ENCODE measurements at regions not wholly inside any gene's neighbourhood (a gene's known extent, or its start where the extent isn't known, plus 50 kb on each side); places are given as distances from the start of the nearest gene placed in this dataset.

DNA sequence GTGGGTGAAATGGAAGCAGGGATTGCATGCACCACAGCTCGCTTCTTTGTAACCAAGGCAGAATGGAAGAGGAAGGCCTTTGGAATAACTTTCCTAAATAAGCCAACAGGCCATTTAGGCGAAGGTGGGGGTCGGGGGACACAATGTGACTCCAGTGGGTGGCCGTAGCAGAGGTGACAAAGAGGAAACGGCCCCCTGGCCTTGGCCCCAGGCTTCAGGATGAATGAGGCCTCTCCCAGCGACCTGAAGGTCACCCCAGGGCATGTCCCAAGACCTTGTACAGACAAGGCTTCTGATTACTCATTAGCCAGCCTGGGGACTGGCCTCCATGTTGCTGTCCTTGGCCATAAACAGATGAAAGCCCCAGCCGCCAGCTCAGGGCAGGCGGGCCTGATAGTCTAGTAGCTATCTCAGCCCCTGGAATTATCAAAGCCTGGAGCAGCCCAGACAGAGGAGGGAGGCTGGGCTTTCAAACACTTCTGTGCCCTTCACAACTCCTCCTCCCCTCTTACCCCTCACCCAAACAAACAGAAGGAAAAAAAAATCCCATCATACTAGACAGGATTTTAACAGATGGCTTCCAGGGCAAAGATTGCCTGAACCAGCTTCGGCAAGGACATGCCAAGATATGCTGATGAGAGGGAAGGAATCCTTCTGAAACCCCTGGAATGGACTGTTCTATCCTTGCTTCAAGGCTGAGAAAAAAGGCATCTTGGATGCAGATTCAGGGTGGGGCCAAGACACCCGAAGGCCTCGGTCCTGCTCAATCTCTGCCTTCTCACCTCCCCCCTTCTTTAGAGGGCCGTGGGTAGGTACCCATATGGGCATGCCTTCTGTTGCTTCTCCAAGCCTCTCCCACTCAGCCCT lies 142.3 kb upstream of the PARP11 start:
- in situ Hi-C loops (cut with HindIII; ENCODE audit: low sequenced_read_pairs) = no loop called here
- DNase-seq (ENCODE audit: low spot score) = no peak

DNA sequence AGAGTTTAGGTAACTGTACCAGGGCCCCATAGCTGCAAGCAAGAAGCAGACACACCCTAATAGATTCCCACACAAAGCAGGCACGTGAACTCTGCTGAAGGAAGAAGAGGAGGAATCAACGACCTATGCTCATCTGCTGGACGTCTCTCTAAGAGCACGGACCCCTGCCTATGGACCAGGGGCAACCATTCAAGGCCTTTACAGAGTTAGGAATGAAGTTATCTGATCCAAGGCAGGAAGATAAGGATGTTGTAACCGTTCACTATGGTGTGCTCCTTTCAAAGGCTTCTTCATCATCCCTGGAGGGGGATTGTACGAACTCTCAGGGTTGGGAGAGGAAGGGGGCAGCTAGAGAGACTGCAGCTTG lies 141.6 kb upstream of the PARP11 start:
- in situ Hi-C loops (cut with HindIII; ENCODE audit: low sequenced_read_pairs) = no loop called here
- DNase-seq (ENCODE audit: low spot score) = no peak

DNA sequence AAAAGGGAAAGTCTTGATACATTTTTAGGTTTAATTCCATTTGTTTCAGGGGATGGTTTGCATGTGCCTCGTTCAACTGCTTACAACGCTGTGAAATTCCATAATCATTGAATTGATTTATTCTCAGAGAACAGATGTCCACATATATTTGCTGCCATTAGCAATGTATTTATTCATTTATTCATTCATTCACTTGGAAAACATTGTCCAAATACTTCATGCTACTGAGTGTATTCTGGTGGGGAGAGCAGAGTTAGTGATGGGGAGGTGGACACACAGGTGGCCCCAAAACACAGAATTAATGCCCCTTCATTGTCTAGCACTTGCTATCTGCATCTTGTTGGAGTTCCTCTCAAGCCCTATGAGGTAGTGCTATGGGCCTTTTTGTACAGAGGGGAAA lies 141.2 kb upstream of the PARP11 start:
- in situ Hi-C loops (cut with HindIII; ENCODE audit: low sequenced_read_pairs) = no loop called here
- DNase-seq (ENCODE audit: low spot score) = no peak

DNA sequence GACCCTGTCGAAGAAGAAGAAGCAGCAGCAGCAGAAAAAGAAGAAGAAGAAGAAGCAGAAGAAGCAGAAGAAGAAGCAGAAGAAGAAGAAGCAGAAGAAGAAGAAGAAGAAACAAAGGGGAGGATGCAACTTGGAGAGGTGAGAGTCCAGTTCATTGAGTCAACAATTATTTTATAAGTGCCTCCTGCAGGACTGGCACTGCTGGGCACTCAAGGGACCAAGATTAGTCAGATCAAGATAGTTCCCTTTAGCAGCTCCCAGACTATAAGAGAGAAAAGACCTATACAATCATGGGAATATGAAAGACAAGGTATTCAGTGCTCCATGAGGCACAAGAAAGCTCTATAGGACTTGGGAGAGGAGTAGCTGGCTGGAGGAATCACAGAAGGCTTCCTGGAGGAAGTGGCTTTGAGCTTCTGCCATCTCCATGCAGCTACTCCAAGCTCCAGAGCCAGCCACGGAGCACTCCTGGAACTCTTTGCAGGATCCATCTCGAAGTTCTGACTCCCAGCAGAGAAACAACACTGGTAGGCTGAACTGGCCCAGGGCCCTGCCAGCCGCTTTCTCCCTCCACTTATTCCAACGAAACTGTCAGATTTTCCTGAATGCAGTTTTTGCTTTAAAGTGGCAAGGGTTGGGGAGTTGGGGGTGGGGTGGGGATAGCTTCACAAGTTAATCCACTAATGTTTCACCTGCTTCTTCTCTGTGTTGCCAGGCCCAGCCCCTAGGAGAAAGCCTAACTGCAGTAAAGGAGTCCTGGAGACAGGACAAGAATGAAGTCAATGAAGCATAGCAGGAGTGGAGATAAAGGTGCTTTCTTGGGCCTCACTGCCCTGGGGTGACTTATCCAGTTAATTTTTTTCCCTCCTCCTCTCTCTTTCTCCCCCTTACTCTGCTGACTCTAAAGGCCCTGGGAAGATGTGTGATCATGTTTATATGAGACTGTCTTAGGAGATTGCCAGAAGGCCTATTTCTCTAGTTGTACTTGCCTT lies 140.1 kb upstream of the PARP11 start:
- no peak for DNase-seq (ENCODE audit: low spot score)
- in situ Hi-C loops (cut with HindIII; ENCODE audit: low sequenced_read_pairs) = no loop called here

DNA sequence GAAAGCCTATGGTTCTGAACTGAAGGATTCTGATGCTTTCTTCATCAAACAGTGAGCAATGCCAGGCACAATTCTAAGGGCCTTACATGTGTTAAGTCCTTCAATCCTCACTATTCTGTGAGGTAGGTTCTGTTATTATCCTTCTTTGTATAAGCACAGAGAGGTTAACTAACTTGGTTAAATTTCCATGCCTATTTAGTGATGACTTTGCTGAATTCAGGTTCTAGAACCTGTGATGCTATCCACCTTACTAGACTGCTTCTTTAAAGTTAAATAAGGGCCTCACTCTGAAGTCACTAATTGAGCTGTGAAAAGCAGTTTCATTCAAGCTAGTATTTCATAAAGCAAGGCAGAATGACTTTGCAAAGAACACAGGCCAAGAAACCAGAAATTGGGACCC lies 138.9 kb upstream of the PARP11 start:
- in situ Hi-C loops (cut with HindIII; ENCODE audit: low sequenced_read_pairs) = no loop called here
- no peak for DNase-seq (ENCODE audit: low spot score)

DNA sequence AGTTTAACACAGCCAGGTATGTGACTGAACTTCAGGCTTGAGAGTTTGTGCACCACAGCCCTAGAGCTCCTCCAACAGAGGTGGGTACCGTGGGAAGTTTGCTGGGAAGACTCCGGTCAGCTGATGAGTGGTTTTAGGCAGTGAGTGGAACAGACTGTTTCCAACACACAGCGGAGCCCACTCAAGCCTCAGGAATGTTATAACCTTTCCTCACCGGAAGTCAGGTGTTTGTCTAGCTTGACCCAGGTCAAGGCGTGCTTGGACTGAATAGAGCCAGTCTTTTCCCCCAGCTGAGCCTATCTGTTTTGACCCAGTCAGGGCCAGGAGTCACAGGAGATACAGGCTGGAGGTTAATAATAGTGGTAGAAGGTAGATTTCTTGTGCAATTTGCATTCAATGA lies 138.4 kb upstream of the PARP11 start:
- DNase-seq (ENCODE audit: low spot score) = no peak
- in situ Hi-C loops (cut with HindIII; ENCODE audit: low sequenced_read_pairs) = no loop called here

DNA sequence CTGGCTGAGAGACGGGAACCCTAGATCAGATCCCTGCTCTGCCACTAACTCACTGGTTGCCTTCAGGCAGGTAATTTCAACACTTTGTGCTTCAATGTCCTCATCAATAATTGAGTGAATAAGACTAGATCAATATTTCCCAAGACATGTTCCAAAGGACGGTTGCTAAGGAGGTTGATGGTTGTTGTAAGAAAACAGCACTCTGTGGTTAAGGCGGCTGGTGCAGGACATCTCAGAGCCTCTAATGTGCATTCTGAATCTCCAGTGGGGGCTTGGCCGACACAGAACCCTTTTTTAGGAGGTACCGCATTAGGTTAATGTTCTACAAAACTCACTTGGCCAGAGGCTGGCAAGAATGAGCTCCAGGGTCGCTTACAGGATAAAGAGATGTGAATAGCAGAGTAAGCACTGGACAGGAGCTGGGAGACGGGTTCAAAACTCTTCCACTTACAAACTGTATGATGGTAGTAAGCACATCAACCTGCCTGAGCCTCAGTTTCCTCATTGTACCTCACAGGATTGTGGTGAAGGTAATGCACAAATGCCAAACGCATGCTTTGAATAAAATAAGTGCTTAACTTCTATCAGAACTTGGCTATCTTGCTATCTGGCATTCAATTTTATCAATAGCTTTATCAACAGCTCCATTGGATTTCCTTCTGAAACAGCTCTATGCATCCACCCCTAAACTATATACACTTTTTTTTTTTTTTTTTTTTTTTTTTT lies 136.9 kb upstream of the PARP11 start:
- no peak for DNase-seq (ENCODE audit: low spot score)
- in situ Hi-C loops (cut with HindIII; ENCODE audit: low sequenced_read_pairs) = no loop called here

DNA sequence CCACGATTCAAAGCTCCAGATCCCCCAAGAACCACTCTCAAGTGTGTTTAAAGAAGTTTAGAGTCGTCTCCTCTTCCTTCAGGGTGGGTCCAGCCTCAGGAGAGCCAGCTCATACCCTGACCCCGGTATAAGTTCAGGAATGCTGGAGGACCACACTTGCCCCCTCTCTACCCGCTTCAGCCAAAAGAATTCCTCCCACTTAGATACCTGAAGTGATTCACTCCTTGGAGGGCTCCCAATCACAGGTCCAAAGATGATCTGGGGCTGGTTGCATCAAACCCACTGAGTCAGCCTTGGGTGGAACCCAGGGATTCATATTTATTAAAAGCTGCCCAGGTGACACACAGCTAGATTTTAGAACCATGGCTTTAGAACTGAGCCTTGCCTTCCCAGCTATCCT lies 133.5 kb upstream of the PARP11 start:
- in situ Hi-C loops (cut with HindIII; ENCODE audit: low sequenced_read_pairs) = no loop called here
- no peak for DNase-seq (ENCODE audit: low spot score)

DNA sequence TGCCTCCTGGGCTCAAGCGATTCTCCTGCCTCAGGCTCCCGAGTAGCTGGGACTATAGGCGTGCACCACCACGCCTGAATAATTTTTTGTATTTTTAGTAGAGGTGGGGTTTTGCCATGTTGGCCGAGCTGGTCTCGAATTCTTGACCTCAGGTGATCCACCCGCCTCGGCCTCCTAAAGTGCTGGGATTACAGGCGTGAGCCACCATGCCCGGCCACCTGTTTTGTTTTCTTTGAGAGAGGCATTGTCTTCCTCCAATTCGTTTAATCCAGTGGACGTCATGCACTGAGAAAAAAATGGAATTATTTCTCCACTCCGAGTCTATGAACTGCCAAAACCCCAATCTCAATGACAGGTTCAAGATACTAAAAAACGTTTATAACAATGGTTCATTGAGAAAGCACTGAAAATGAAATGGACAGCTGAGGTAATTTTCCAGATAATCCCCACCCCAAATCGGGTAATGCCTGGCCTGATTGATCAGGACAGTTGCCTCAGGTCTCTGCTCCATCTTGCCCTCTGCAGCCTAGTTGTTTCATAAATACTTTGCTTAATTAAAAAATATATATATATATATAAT lies 132.7 kb upstream of the PARP11 start:
- in situ Hi-C loops (cut with HindIII; ENCODE audit: low sequenced_read_pairs) = no loop called here
- no peak for DNase-seq (ENCODE audit: low spot score)

DNA sequence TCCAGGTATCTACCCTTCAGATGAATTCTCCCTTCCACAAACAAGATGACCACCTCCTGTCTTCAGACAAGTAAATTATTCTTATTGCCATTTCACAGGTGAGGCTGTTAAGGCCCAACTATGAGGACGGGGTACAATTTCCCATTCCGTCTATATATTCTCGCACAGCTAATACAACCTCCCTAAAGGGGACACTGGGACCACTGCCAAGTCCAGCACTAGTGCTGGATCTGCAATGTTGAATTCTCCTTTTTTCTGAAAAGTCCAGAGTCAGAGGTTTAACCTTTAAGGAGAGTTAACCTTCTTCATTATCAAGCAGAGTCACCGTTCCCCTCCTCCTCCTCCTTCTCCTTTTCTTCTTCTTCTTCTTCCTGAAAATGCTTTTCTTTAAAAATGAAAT lies 130.4 kb upstream of the PARP11 start:
- in situ Hi-C loops (cut with HindIII; ENCODE audit: low sequenced_read_pairs) = no loop called here
- DNase-seq (ENCODE audit: low spot score) = no peak

DNA sequence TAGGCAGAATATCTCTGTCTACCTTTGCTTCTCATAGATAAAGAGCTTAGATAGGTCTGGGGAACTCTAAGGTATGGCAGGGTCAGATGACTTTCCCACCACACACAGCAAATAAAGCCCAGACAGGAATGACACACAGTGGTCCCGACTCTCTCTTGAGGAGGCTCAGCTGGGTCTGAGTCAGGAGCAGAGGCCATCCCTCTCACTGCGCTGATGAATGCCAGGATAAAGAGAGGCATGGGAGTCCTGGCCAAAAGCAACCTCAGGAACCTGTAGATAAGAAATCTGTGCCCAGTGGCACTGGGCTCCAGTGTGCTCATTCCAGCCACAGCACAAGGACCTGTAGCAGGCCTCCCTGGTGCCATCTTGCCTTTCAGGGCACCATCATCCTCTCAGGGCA lies 129.4 kb upstream of the PARP11 start:
- in situ Hi-C loops (cut with HindIII; ENCODE audit: low sequenced_read_pairs) = no loop called here
- no peak for DNase-seq (ENCODE audit: low spot score)

DNA sequence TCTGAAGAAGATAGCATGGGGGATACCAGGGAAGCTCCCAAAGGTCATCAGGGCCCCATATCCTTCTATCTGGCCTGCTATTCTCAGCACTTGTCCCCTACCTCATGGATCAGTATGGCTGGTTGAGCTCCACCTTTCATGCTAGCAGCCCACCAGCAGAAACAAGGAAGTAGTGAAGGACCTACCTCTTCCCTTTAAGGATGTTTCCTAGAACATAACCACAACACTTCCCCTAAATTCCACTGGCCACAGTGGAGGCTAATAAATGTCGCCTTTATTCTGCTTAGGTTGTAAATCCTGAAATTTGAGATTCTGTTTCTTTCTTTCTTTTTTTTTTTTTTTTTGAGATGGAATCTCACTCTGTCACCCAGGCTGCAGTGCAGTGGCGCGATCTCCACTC lies 128.6 kb upstream of the PARP11 start:
- in situ Hi-C loops (cut with HindIII; ENCODE audit: low sequenced_read_pairs) = no loop called here
- no peak for DNase-seq (ENCODE audit: low spot score)

GRCh38 chr12:4001031-4001430 lies 127.8 kb upstream of the PARP11 start:
- in situ Hi-C loops (cut with HindIII; ENCODE audit: low sequenced_read_pairs) = no loop called here
- no peak for DNase-seq (ENCODE audit: low spot score)

DNA sequence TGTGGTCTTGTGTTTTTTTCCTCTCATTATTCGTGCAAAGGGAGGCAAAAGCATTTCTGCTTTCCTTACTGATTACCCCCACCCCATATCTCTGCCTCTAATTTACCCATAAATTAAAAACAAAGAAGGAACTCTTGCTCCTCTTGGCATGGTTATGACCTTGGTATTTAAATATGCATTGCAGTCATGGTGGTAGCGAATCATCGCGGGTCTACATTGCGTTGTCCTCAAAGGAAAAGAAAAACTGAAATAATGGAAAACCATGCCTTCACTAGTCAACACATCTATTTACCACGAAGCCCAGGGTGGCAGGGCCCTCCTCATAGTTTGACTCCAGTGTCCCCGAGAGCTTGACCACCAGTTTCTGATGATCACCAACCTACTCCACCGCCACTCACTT lies 126.7 kb upstream of the PARP11 start:
- DNase-seq (ENCODE audit: low spot score) = no peak
- in situ Hi-C loops (cut with HindIII; ENCODE audit: low sequenced_read_pairs) = no loop called here

GRCh38 chr12:3998968-3999792 lies 126.0 kb upstream of the PARP11 start:
- no peak for DNase-seq (ENCODE audit: low spot score)
- in situ Hi-C loops (cut with HindIII; ENCODE audit: low sequenced_read_pairs) = no loop called here

- in situ Hi-C loops (cut with HindIII; ENCODE audit: low sequenced_read_pairs) = no loop called here
These were observed 125.2 kb upstream of the PARP11 start for GRCh38 chr12:3998397-3998796.

DNA sequence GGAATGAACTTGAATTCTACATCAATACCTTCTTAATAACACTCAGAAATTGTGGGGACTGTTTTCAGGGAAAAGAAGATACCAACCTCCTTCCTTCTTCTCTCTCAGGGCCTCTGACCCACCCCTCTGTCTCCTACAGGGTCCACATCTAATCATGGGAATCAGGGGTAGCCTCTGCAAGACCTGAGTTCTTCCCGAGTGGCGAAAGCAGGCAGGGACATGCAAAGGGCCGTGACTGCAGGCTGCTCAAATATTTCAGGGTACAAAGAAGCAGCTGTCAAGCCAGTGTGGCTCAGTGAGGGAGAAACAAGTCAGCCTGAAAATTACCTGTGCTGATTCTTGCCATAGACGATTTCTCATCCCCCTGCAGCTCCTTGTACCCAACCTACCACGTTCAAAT lies 123.1 kb upstream of the PARP11 start:
- DNase-seq (ENCODE audit: low spot score) = no peak
- in situ Hi-C loops (cut with HindIII; ENCODE audit: low sequenced_read_pairs) = no loop called here

More at GRCh38 chr12:3998397-3998796, 125.2 kb upstream of the PARP11 start:
- no peak for DNase-seq (ENCODE audit: low spot score)

- in situ Hi-C loops (cut with HindIII; ENCODE audit: low sequenced_read_pairs) = no loop called here
These were observed 122.1 kb upstream of the PARP11 start for GRCh38 chr12:3995306-3995705.

DNA sequence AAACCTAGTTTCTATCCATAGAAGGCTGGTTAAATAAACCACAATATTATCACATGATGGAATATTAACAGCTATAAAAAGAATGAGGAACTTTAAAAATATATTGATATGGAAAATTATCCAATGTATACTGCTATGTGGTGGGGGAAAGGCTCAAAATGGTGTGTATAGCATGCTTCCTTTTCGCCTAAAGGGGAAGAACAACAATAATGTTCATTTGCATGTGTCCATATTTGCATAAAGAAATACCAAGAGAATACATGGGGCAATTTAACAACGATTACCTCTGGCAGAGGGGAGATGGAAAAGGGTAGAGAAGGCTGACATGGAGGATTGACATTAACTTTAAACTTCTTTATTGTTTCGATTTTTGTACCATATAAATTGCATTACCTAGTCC lies 121.3 kb upstream of the PARP11 start:
- no peak for DNase-seq (ENCODE audit: low spot score)
- in situ Hi-C loops (cut with HindIII; ENCODE audit: low sequenced_read_pairs) = no loop called here

More at GRCh38 chr12:3995306-3995705, 122.1 kb upstream of the PARP11 start:
- no peak for DNase-seq (ENCODE audit: low spot score)
